ENCODE measurements at regions not wholly inside any gene's neighbourhood (a gene's known extent, or its start where the extent isn't known, plus 50 kb on each side); places are given as distances from the start of the nearest gene placed in this dataset.
"Not testable (repeated sequence)": the region's sequence is repeated elsewhere in the genome, so short reads cannot be mapped to it uniquely, and the experiment has no call there.

DNA sequence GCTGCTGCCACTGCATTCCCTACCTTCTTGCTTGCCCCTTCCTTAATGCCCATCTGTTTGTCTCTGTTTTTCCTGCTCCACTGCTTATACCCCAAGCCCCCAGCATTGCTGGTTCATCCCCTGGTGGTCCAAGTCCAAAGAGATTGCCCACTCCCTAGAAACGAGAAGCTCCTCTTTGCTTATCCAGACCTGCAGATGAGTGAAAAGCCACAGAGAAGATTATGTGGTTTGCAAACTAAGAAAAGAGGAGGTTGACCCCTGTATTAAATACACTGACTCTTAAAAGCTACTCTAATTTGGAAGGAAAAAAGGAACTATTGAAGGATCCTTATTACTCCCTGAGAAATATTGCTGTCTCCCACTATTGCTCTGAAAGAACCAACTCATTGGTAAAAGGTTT, 146.8 kb upstream of the RAB4A start:
- DNase-seq: no peak

DNA sequence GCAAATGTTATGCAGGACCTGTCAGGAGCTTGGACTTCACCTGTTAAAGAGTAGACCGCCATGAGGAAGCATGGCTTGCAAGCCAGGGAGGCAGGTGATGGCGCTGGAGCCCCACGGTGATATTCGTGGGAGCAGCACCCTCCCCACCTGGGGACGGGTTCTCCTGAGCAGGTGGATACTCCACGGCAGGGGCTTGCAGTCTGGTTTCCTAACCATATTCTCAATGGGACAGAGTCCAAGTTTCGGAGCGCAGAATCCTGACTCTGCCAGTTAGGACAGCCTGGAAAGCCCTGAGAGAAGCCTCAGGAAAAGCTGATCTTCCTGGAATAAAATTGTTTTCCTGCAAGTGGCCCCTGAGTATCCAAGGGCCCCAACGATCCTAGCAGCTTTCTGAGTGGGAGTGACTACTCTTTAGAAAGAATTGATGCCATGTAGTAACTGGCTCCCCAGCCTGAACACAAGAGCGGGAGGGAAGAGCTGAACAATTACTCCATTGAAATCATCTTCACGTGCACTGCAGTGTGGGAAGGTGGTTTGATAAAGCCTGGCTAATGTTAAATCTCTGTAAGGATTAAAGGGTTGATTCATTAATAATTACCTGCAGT, 146.3 kb upstream of the RAB4A start:
- peak in 4 of 56 donors; percentile 6 to 18 (median 10) for DNase-seq

DNA sequence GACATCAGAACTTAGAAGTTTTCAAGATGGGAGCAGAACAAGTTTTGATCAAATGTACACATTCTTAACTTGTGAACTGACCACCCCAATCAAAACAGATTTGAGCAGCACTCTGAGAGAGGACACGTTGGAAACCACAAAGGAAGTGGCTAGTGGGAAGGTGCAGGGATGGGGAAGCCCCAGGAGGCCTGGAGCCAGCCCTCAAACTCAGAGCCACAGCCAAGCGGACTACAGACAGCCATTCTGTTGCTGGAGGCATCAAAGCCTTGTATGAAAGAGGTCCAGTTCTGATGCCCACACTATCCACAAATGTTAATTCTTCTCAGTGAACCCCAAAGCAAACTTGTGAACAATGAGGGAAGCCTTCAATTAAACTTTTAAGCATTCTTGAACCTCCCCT, 143.6 kb upstream of the RAB4A start:
- DNase-seq: peak in 17 of 56 donors; percentile 3 to 47 (median 25)

DNA sequence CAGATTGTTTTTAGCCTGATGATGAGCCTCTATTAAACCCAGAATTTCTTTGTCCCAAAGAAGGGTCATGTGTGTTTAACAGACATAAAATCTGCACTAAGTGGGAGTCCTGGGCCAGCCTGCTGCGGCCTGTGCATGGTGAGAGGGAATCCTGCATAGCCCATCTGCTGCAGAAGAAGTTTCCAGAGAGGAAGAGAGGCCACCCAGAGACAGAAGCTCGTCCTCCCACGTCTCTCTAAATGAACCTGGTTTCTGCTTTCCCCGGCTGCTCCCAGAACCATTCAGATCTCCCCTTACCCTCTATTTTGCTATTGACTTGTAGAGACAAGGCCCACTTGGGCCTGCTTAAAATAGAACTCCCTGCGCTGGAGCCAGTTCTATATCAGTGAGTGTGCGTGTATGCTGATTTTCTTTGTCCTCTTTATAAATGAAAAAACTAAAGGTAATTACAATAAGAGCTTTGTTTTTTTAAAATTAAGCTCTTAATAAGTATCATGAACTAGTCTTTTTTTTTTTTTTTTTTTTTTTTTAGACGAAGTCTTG, 142.8 kb upstream of the RAB4A start:
- DNase-seq: no peak

DNA sequence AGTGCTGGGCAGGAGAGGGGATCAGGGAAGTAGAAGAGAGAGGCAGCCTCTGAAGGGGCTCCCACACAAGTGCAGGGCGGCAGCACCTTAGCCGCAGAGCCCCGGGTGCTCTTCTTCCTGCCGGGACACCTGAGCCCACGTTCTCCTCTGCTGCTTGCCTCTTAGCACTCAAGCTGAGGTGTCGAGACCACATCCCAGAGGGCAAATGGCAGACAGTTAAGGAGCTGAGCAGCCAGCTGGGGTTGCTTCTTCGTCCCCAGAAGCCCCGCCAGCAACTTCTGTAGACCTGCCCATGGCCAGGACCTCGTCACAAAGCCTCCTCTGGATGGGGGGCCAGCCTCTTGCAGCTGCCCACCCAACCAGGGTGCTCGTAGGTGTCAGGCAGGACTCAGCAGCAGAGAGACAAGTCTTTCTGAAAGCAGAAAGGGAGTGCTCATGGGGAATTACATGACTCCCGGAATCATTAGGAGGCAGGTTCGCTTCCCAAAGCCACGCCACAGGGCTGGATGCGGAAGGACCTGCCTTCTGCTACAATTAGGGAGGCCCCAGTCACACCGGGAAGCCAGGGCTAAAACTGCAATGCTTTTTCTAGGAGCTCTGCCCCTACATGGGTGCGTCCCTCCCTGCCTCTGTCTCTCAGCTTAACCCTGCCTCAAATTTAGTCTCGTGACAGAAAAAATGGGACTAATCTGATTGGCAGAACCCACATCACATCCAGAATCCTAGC, 141.4 kb upstream of the RAB4A start:
- DNase-seq: no peak

DNA sequence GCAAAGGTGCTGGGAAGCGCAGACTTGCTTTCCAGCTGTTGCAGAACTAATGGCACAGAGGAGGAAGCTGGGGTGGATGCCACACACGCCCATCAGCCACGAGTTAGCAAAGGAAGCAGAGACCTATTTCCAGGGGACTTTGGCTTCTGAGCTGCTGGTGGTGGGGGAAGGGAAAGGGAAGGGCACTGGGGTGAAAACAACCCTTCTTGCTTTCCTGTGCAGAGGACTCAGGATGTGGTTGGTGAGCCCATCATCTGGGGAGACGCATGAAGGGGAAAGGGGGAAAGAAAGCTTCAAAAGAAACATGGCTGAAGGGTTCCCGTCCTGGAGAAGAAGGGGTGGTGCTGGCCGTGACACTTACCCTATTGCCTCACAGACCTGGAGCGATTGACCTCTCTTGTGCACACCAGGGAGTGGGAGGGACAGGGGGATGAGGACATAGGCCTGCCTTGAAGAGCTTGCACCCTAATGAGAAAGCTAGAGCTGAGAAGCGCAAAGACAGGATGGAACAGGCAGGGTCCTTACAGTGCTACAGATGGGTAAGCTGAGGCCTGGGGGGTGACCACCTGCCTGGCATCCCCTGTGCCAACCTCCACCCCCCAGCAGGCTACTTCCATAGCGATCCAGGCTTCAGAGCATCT, 140.8 kb upstream of the RAB4A start:
- no peak for DNase-seq

DNA sequence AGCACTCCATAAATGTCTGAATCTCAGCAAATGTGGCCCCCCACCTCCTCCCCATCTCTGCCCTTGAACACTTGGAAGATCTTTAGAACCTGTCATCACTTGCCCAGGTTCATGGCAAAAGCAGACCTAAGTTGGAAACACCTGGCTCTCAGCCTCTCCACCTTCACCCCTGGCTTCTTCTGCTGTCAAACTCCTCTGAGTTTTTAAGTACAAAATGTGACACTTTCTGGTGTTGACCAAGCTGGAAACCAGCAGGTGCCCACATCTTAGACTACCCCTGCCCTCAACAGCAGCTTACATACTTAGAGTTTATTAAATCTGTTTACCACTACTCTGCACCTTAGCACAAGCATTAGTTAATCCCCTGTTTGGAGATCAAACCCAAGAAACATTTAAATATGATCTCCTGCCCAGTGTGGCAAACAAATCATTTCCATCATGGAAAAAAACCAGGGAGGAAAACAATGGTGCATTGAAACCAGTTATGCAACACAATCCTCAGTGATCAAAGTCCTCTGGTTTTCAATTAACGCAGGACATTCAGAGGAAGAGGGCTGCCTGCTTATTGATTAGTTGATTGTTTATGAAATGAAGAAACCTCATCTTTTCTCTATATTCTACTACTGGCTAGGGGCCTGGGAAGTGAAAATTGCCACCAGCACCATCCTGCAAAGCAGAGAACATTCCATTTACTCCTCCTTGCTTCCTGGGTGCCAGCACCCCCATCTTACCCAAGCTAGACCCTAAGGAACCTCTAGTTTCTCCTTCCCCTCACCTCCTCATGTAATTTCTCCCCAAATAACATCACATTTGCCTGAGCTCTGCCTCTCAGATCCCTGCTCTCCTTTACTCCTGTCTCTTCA, 139.4 kb upstream of the RAB4A start:
- DNase-seq: peak in 3 of 56 donors; percentile 12 to 58 (median 18)

DNA sequence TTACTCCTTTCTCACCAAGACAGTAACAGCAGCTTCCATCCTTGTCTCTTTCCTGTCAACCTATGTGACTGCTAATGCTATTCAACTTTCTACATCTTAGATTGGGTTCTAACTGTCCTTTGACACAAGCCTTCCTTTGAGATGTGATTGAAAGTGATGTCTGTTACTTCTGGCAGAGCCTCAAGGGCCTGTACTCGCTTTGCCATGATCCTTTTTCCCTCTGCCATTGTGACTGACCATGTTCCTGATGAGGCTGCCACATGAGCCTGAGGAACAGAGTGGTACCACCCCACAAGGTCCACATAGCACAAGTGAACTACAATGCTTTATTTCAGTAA, 138.8 kb upstream of the RAB4A start:
- no peak for DNase-seq

DNA sequence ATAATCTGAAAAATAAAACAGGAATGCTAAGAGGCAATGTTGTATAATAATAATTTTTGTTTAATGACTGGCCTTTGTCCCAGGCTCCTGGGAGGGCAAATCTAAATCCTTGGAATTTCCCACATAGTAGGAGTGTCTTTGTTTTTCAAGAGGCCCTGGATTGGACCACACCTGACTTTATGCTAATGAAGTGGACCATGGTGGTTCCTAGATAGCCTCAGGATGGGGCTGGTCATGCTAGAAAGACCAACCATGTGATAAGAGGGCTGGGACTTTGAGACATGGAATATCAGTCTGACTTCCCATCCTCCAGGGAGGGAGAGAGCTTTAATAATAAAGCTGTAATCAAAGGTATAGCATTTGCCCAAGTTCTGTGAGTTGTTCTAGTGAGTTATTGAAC, 138.2 kb upstream of the RAB4A start:
- no peak for DNase-seq

DNA sequence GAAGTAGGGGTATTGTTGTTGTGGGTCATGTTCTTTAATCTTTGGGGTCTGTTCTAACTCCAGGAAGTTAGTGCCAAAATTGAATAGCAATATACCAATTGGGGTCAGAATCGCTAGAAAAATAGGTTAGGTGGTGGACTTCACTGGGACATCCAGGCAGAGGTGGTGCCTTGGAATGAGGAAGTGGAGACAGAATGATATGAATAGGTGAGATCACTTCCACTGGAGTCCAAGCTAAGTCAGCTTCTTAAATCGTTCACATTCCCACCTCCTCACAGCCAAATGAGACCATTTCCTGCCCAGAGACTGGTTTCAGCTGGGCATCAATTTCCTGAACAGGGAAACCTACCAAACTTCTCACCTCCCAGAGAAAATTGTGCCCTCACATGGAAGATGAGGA, 137.8 kb upstream of the RAB4A start:
- no peak for DNase-seq

DNA sequence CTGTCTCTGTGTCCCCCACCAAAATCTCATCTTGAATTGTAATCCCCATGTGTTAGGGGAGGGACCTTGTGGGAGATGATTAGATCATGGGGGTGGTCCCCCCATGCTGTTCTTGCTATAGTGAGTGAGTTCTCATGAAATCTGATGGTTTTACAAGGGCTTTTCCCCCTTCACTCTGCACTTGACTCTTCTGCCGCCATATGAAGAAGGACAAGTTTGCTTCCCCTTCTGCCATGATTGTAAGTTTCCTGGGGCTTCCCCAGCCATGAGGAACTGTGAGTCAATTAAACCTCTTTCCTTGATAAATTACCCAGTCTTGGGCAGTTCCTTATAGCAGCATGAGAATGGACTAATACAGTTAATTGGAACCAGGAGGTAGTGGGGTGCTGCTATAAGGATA, 137.1 kb upstream of the RAB4A start:
- DNase-seq: no peak

DNA sequence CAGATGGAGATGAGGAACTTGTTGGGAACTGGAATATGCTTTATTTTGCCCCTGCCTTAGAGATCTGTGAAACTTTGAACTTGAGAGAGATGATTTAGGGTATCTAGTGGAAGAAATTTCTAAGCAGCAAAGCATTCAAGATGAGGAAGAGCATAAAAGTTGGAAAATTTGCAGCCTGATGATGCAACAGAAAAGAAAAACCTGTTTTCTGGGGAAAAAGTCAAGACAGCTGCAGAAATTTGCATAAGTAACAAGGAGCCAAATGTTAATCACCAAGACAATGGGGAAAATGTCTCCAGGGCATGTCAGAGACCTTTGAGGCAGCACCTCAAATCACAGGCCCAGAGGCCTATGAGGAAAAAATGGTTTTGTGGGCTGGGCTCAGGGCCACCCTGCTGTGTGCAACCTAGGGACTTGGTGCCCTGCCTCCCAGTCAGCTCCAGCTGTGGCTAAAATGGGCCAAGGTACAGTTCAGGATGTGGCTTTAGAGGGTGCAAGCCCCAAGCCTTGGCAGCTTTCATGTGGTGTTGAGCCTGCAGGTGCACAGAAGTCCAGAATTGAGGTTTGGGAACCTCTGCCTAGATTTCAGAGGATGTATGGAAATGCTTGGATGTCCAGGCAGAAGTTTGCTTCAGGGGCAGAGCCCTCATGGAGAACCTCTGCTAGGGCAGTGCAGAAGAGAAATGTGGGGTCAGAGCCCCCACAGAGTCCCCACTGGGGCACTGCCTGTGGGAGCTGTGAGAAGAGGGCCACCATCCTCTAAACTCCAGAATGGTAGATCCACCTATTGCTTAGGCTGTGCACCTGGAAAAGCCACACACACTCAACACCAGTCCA, 136.3 kb upstream of the RAB4A start:
- not testable (repeated sequence) for DNase-seq

DNA sequence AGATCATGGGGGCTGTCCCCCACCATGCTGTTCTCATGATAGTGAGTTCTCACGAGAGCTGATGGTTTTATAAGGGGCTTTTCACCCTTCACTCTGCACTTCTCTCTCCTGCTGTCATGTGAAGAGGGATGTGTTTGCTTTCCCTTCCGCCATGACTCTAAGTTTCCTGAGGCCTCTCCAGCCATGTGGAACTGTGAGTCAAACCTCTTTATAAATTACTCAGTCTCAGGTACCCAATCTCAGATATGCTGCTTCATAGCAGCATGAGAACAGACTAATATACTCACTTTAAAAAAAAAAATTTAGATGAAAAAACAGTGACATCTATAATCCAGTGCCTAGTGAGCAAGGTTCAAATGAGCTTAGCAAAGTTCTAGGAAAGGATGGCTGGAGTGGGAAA, 135.1 kb upstream of the RAB4A start:
- DNase-seq: no peak

DNA sequence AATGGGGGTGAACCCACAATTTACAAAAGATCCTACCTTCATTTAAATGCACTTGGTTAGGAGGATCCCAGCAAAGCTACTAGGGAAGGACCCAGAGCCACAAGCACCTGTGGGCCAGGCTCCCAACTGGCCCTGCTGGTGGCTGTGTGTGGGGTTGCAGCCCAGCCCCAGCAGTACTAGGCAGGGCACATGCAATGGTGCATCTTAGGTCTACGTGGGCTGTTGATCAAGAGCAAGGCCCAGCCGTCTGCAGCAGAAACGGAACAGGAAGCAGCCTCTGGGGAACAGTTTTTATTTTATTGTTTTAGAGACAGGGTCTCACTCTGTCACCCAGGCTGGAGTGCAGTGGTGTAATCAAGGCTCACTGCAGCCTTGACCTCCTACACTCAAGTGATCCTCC, 134.1 kb upstream of the RAB4A start:
- no peak for DNase-seq

DNA sequence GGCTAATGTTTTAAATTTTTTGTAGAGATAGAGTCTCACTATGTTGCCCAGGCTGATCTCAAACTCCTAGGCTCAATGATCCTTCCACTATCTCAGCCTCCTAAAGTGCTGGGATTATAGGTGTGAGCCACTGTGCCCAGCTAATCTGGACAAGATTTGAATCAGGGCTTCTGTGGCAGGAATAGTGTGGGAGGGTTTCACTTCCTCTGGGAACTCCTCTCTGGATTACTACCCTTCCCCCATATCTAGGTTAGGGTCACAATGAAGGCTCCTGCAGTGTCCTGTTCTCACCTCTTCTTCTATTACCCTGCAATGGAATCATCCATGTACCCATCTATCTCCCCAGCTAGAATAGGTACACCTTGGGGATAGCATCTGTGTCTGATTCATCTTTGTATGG, 133.6 kb upstream of the RAB4A start:
- DNase-seq: no peak

DNA sequence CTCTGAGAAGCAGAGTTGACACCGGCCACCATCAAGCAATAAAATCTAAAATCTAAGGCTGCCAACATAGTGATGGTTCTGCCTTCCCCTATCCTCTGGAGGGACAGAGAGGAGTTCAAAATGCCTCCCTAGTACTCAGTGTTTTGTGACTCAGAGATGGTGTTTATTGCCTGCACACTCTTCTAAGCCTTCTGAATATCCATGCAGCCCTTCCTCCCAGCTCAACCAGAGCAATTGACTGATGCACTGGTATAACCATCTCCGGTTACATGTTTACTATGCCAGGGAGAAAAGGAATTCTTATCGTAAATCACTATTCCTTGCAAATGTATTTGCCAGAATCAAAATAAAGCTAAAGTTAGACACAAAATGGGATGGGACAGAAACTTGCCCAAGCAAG, 132.9 kb upstream of the RAB4A start:
- DNase-seq: no peak

DNA sequence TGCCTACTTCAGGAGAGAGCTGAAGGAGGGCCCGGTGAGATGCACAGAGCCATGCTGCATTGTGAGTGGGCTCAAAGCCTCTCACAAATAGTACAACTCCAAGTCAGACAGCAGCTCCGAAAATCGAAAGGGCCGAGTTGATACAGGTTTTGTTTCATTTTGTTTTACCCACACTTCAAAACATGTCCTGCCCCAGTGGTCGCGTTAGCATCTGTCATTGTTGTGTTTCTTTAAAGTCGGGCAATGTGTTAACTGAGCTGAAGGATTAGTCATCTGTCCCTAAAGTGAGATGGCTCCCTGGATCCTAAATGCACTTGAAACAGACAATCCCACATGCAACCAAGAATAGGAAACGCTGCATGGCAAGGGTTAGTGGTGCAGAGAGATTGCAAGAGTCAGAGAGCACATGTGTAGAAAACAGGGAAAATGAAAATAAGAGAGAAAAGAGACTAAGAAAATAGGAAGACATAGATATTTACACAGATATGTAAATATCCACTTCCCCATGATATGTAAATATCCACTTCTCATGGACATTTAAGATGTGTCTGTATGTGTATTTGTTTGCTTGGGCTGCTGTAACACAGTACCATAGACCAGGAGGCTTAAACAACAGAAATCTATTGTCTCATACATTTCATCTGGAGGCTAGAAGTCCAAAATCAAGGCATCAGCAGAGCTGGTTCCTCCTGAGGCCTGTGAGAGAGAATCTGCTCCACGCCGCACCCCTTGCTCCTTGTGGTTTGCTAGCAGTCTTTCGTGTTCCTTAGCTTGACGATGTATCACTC, 131.4 kb upstream of the RAB4A start:
- DNase-seq: no peak

DNA sequence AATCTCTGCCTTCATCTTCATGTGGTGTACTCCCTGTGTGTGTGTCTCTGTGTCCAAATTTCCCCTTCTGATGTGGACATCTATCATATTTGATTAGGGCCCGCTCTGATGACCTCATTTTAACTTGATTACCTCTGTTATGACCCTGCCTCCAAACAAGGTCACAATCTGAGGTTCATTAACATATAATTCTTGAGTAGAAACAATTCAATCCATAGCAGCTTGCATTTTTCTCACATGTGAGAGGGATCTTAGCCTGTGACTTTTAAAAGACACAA, 130.9 kb upstream of the RAB4A start:
- no peak for DNase-seq

DNA sequence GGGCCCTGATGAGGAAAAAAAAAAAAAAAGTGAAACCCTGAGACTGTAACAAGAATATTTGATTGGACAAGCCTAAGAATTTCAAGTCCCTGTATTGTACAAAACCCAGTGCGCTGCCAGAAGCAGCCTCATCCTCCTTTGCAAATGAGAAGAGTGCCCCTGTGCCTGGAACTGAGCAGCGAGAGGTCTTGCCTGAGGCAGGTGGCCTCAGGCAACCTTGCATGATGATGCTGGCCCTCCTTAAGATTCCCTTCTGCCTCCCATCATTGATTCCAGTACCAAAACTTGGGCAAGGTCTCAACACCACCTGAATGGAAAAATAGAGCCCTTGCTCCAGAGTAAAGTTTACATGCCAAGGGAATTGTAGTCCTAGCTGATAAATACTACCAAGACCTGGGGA, 129.6 kb upstream of the RAB4A start:
- DNase-seq: no peak

DNA sequence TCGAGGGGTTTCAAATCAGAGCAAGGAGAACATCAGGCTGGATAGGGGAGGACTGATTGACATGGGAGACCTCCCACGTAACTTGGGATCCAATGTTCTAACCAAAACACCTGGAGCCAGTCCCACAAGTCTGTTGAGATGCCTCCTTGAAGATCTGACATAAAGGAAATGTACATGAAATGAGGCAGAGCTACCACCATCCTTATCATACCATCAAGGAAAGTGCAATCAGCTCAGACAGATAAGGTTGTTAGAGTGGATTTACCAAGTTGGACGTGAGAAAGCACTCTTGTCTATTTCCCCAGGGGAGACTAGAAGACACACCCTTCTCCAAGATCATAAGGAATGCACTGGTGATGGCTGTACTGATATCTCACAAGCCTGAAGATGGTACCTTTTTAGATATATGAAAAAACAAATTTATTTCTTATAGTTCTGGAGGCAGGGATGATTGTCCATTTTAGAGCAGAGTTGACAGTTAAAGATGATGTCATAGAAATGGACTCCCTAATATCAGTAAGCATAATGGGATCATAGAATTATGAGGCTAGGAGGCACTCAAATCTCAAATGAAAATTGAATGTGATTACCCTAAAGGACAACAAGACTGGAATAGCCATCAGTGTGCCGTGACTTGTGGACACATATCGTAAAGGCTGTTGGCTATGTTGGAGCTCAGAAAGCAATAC, 129.1 kb upstream of the RAB4A start:
- no peak for DNase-seq
